ENCODE measurements at regions not wholly inside any gene's neighbourhood (a gene's known extent, or its start where the extent isn't known, plus 50 kb on each side); places are given as distances from the start of the nearest gene placed in this dataset.

GRCh38 chr4:24690436-24690835 is 104.9 kb upstream of the SOD3 start:
- TF ChIP-seq CTCF (IDR thresholded peaks at IDR 0.05) (no peak), POLR2A (IDR thresholded peaks at IDR 0.05) (no peak)

All from body of pancreas (tissue), 4 donors.